Gastrocnemius medialis (tissue), 4 donors: ENCODE measurements at regions not wholly inside any gene's neighbourhood (a gene's known extent, or its start where the extent isn't known, plus 50 kb on each side); places are given as distances from the start of the nearest gene placed in this dataset.

Experiments used
- ATAC-seq, 2 donors: fragments of 150-250 bp; one replicate each; pipeline ENCODE4 v1.9.1; 2016
- DNase-seq, 2 donors: peaks; one replicate each; pipeline ENCODE4 v3.0.0-alpha.2; 2019
- H3K27ac ChIP-seq, 4 donors: fragments of 200-600 bp; sonication (generic); 1 replicate in 1 of 4; 2 replicates in 3 of 4; pipeline ENCODE4 v1.5.1; 2016 to 2018; ENCODE audit warnings: mild to moderate bottlenecking in 2 of 4, moderate library complexity in 1 of 4
- H3K27me3 ChIP-seq, 3 donors: fragments of 200-600 bp; sonication (generic) in 2 of 3; 1 replicate in 1 of 3; 2 replicates in 2 of 3; pipeline versions ENCODE4 v1.5.1 to v1.6.0; 2016 to 2019; ENCODE audit warnings: mild to moderate bottlenecking in 1 of 3, moderate library complexity in 1 of 3
- H3K36me3 ChIP-seq, 2 donors: fragments of 200-600 bp; sonication (generic) in 1 of 2; one replicate each; pipeline ENCODE4 v1.5.1; 2017 to 2018
- H3K4me1 ChIP-seq, 2 donors: fragments of 200-600 bp; sonication (generic) in 1 of 2; one replicate each; pipeline ENCODE4 v1.5.1; 2016 to 2017; ENCODE audit warnings: mild to moderate bottlenecking in 2 of 2
- H3K4me3 ChIP-seq, 4 donors: fragments of 200-600 bp; sonication (generic) in 3 of 4; 1 replicate in 1 of 4; 2 replicates in 3 of 4; pipeline ENCODE4 v1.5.1; 2016 to 2019; ENCODE audit warnings: mild to moderate bottlenecking in 2 of 4
- H3K9me3 ChIP-seq, 3 donors: fragments of 200-600 bp; sonication (generic) in 2 of 3; 1 replicate in 1 of 3; 2 replicates in 2 of 3; pipeline ENCODE4 v1.5.1; 2016 to 2019
- POLR2A ChIP-seq, 2 donors: fragments of 450-650 bp; IDR thresholded peaks; one replicate each; pipeline ENCODE4 v1.6.1; 2017; ENCODE audit warnings: antibody characterized with exemption in 2 of 2, mild to moderate bottlenecking in 2 of 2, moderate library complexity in 2 of 2
- in situ Hi-C, 4 donors: fragments of 200-750 bp; cut with MboI; loops; one replicate each; pipeline versions ENCODE4 v1.15.0 to v1.8.0; 2017; ENCODE audit warnings: low sequenced_read_pairs in 4 of 4
- intact Hi-C: fragments of 100-400 bp; cut with DNase I; formaldehyde crosslinking; loops from one replicate; pipeline ENCODE4 v1.15.1; 2023; ENCODE audit warnings: low total_unique reads
- TF ChIP-seq, protein P1 (sequence below), 5 experiments: fragments of 450-650 bp in 3 of 5; fragments of 200-600 bp in 2 of 5; sonication (generic) in 2 of 5; IDR thresholded peaks in 4 of 5; conservative IDR thresholded peaks in 1 of 5; 1 replicate in 4 of 5; 2 replicates in 1 of 5; pipeline ENCODE4 v1.5.1; 2016 to 2019; ENCODE audit warnings: antibody characterized with exemption in 5 of 5, mild to moderate bottlenecking in 3 of 5, moderate library complexity in 3 of 5

DNA sequence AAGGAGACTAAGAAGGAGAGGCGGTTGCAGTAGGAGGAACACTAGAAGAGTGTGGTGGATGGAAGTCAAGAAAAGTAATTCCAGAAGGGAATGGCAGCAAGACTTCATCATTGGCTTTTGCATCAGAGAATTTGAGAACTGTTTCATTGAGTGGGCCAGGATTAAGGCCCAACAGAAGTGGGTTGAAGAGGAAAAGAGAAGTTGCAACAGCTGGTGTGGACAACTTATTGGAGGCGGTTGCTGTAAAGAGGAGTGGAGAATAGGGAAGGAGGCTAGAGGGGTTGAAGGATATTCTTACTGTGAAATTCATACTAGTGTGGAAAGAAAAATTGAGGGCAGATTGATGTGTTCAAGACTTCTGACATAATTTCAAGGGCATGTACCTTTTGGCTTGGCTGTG, 168.7 kb upstream of the FN1 start:
- Histone ChIP-seq H3K27ac (no peak overlapping the region), H3K9me3 (no peaks in the 10 kb centered on the region), H3K27me3 (no peaks in the 10 kb centered on the region), H3K36me3 (no peaks in the 10 kb centered on the region), H3K4me3 (no peak overlapping the region), H3K4me1 (no peaks in the 10 kb centered on the region)
- no peak for TF ChIP-seq POLR2A (IDR thresholded peaks at IDR 0.05)
- TF ChIP-seq, protein P1, sequence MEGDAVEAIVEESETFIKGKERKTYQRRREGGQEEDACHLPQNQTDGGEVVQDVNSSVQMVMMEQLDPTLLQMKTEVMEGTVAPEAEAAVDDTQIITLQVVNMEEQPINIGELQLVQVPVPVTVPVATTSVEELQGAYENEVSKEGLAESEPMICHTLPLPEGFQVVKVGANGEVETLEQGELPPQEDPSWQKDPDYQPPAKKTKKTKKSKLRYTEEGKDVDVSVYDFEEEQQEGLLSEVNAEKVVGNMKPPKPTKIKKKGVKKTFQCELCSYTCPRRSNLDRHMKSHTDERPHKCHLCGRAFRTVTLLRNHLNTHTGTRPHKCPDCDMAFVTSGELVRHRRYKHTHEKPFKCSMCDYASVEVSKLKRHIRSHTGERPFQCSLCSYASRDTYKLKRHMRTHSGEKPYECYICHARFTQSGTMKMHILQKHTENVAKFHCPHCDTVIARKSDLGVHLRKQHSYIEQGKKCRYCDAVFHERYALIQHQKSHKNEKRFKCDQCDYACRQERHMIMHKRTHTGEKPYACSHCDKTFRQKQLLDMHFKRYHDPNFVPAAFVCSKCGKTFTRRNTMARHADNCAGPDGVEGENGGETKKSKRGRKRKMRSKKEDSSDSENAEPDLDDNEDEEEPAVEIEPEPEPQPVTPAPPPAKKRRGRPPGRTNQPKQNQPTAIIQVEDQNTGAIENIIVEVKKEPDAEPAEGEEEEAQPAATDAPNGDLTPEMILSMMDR (IDR thresholded peaks at IDR 0.05 in 4 of 5, conservative IDR thresholded peaks at IDR 0.05 in 1 of 5): no peak
- ATAC-seq: no peak
- in situ Hi-C loops: no loop called here
- no peak for DNase-seq
- intact Hi-C loops: no loop called here

DNA sequence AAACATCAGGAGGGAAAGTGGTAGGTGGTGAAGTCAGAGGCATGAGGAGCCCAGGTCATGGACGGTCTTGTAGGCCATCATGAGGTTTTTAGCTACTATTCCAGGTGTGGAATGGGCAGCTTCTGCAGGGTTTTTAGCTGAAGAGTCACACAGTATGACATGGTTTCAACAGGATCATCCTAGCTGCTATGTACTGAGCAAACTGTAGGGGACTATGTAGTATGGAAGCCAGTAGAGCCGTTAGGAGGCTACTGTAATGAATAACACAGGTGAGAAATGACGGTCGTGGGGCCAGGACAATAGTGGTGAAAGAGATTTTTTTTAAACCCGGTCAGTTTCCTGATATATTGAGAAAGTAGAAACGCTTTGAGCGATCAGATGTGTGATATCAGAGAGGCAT, 167.6 kb upstream of the FN1 start:
- Histone ChIP-seq H3K27me3 (no peaks in the 10 kb centered on the region), H3K36me3 (no peaks in the 10 kb centered on the region), H3K4me3 (no peak overlapping the region), H3K27ac (no peak overlapping the region), H3K9me3 (no peaks in the 10 kb centered on the region), H3K4me1 (no peaks in the 10 kb centered on the region)
- TF ChIP-seq POLR2A (IDR thresholded peaks at IDR 0.05): no peak
- TF ChIP-seq, protein P1 (IDR thresholded peaks at IDR 0.05 in 4 of 5, conservative IDR thresholded peaks at IDR 0.05 in 1 of 5): no peak
- no peak for DNase-seq
- intact Hi-C loops: no loop called here
- ATAC-seq: no peak
- in situ Hi-C loops: no loop called here

DNA sequence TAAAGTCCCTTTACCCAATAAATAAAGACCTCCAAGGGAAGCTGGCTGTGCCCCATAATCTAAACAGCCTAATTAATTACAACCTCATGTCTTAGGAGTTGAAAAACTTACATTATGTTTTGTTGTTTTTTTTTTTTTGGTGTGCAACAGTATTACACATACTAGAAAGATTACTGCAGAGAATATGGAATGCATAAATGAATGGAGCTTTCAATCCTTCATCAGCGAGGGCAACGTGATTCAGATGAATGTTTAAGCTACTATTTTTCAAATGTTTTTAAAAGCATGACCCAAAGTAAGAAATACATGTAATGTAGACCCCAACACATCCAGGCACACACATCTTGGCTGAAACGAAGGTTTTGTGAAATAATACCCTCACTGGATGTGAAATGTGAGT, 167.1 kb upstream of the FN1 start:
- H3K36me3 ChIP-seq: no peaks in the 10 kb centered on the region
- in situ Hi-C loops: no loop called here

DNA sequence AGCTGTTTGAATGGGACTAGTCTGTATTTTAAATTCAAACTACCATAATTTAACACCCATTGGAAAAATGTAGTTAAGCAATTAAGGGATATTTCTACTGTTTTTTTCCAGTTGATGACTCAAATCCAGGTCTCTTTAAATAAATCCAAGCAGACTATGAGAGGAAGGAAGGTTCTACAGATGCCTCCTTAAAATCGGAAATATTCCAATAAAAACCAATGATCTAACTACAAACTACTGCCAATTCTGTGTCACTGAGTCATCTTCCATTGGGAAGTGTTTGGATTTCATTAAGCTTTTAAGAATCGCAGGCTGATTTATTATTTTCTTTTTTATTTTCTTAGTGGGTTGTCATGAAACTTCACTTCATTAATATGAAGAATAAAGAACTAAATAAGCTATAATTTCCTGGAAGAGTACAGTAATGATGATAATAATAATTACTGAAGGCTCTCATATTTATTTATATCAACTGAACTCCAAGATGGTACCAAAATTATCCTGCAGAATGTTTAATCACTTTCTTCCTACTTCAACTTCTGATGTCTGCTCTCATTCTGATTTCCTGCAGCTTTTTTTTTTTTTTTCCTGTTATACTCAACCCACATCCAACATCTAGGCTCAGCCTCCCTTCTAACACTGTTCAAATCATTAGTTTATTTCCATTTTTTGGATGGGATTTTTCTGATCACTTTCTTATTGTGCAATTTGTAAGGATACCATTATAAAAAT, 166.3 kb upstream of the FN1 start:
- Histone ChIP-seq H3K4me3 (no peak overlapping the region), H3K27ac (no peak overlapping the region), H3K27me3 (no peaks in the 10 kb centered on the region), H3K9me3 (no peaks in the 10 kb centered on the region), H3K4me1 (no peaks in the 10 kb centered on the region), H3K36me3 (no peaks in the 10 kb centered on the region)
- DNase-seq (no peak), ATAC-seq (no peak)
- intact Hi-C loops (no loop called here), in situ Hi-C loops (no loop called here)
- no peak for TF ChIP-seq POLR2A (IDR thresholded peaks at IDR 0.05)
- TF ChIP-seq, protein P1 (IDR thresholded peaks at IDR 0.05 in 4 of 5, conservative IDR thresholded peaks at IDR 0.05 in 1 of 5): no peak

More for the DNA sequence above, 167.1 kb upstream of the FN1 start:
- H3K27me3 ChIP-seq: no peaks in the 10 kb centered on the region
- H3K4me1 ChIP-seq: no peaks in the 10 kb centered on the region
- DNase-seq (no peak), ATAC-seq (no peak)
- intact Hi-C loops: no loop called here
- H3K4me3 ChIP-seq: no peak overlapping the region
- TF ChIP-seq, protein P1 (IDR thresholded peaks at IDR 0.05 in 4 of 5, conservative IDR thresholded peaks at IDR 0.05 in 1 of 5): no peak
- no peak for TF ChIP-seq POLR2A (IDR thresholded peaks at IDR 0.05)
- H3K27ac ChIP-seq: no peak overlapping the region
- H3K9me3 ChIP-seq: no peaks in the 10 kb centered on the region

DNA sequence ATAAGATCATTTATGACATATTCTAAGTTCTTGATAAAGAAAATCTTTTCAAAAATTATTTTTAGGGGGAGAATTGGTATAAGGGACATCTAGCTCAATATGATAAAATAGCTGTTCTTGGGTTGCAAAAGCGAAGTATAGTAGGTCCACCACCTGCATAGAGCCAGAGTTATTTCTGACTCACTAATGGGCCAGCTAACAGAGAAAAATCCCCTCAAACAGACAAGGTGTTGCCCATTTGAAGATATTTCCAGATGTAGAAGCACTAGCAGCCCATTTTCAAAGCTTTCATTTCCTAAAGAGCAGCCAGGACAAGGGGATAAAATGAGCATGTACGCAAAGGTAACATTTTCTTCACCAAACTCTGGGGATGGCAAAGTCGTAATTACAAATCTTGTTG, 165.7 kb upstream of the FN1 start:
- H3K9me3 ChIP-seq: no peaks in the 10 kb centered on the region
- ATAC-seq: no peak
- no peaks in the 10 kb centered on the region for H3K4me1 ChIP-seq
- H3K4me3 ChIP-seq: no peak overlapping the region
- no peak overlapping the region for H3K27ac ChIP-seq
- H3K27me3 ChIP-seq: no peaks in the 10 kb centered on the region
- H3K36me3 ChIP-seq: no peaks in the 10 kb centered on the region
- no peak for DNase-seq
- intact Hi-C loops: no loop called here
- in situ Hi-C loops: no loop called here
- TF ChIP-seq, protein P1 (IDR thresholded peaks at IDR 0.05 in 4 of 5, conservative IDR thresholded peaks at IDR 0.05 in 1 of 5): no peak
- no peak for TF ChIP-seq POLR2A (IDR thresholded peaks at IDR 0.05)
